Kidney (tissue), 13 donors: ENCODE measurements at regions not wholly inside any gene's neighbourhood (a gene's known extent, or its start where the extent isn't known, plus 50 kb on each side); places are given as distances from the start of the nearest gene placed in this dataset.
"Not testable (repeated sequence)": the region's sequence is repeated elsewhere in the genome, so short reads cannot be mapped to it uniquely, and the experiment has no call there.

ENCODE experiments used
- DNase-seq, 5 donors: peaks; one replicate each; pipeline ENCODE4 v3.0.0-alpha.2; 2013 to 2020
- FAIRE-seq: peaks from 2 replicates; lab custom pipeline; 2012; peaks lifted over from hg19 to GRCh38; lab: Jason Lieb, UNC
- H3K27ac ChIP-seq, 2 donors: one replicate each; pipeline ENCODE4 v1.7.0; 2013; ENCODE audit warnings: low read depth in 2 of 2, low read length in 2 of 2, inconsistent platforms in 1 of 2
- H3K27me3 ChIP-seq: one replicate; pipeline ENCODE4 v1.7.1; 2013; ENCODE audit warnings: low read length, inconsistent platforms; ENCODE audit not compliant: control insufficient read depth, insufficient read depth
- H3K36me3 ChIP-seq, 3 donors: one replicate each; pipeline versions ENCODE4 v1.7.0 to v1.7.1; 2013; ENCODE audit warnings: low read length in 3 of 3, control low read depth in 1 of 3, inconsistent platforms in 1 of 3; ENCODE audit not compliant: insufficient read depth in 3 of 3, control insufficient read depth in 2 of 3
- H3K4me1 ChIP-seq, 3 donors: one replicate each; pipeline versions ENCODE4 v1.7.0 to v1.7.1; 2013; ENCODE audit warnings: low read length in 3 of 3, inconsistent platforms in 1 of 3, low read depth in 1 of 3; ENCODE audit not compliant: control insufficient read depth in 2 of 3, insufficient read depth in 2 of 3
- H3K4me3 ChIP-seq, 3 donors: one replicate each; pipeline versions ENCODE4 v1.7.0 to v1.8.1; 2013; ENCODE audit warnings: low read length in 3 of 3, control low read depth in 1 of 3, inconsistent platforms in 1 of 3
- H3K9ac ChIP-seq, 3 donors: one replicate each; pipeline versions ENCODE4 v1.7.0 to v1.7.1; 2013; ENCODE audit warnings: low read length in 3 of 3, control low read depth in 1 of 3, inconsistent platforms in 1 of 3
- H3K9me3 ChIP-seq, 3 donors: one replicate each; pipeline versions ENCODE4 v1.7.0 to v1.7.1; 2013; ENCODE audit warnings: low read length in 3 of 3, control low read depth in 1 of 3, inconsistent platforms in 1 of 3; ENCODE audit not compliant: control insufficient read depth in 2 of 3, insufficient read depth in 1 of 3
- CTCF ChIP-seq: IDR thresholded peaks from 3 replicates; pipeline ENCODE4 v1.5.1; 2012; ENCODE audit warnings: mild to moderate bottlenecking, moderate library complexity, borderline replicate concordance; ENCODE audit not compliant: insufficient read depth; ENCODE audit errors: extremely low read depth
- intact Hi-C: fragments of 100-400 bp; cut with DNase I; formaldehyde crosslinking; loops from one replicate; pipeline ENCODE4 v1.11.1; 2022
- donor health status: control.
- donor health status: control.
- donor health status: control.
- donor health status: control.
- donor health status: control.
- donor health status: DM: yes; HTN: yes; CAD: no.
- donor health status: Normal renal cell carcinoma (clear cell type).

- H3K27ac ChIP-seq, FAIRE-seq, DNase-seq, H3K27me3 ChIP-seq, intact Hi-C loops, H3K4me1 ChIP-seq, H3K36me3 ChIP-seq, H3K4me3 ChIP-seq, H3K9ac ChIP-seq, H3K9me3 ChIP-seq: not testable (repeated sequence)
Measured at GRCh38 chr10:22467393-22467792, 122.1 kb downstream of the SPAG6 start.

- peaks cover 15% of the 10 kb centered on the region for H3K27me3 ChIP-seq
- H3K9me3 ChIP-seq = no peaks in the 10 kb centered on the region
- DNase-seq (no peak), FAIRE-seq (no peak)
- no peaks in the 10 kb centered on the region for H3K4me1 ChIP-seq
- H3K36me3 ChIP-seq = no peaks in the 10 kb centered on the region
- H3K4me3 ChIP-seq = no peak overlapping the region
- intact Hi-C loops = no loop called here
- H3K9ac ChIP-seq = no peak overlapping the region
- TF ChIP-seq CTCF = no peak
- H3K27ac ChIP-seq = no peak overlapping the region
Measured at GRCh38 chr10:22468570-22469320, 123.4 kb downstream of the SPAG6 start.

- H3K27ac ChIP-seq = no peak overlapping the region
- no peak for TF ChIP-seq CTCF
- no peaks in the 10 kb centered on the region for H3K4me1 ChIP-seq
- no peaks in the 10 kb centered on the region for H3K9me3 ChIP-seq
- FAIRE-seq (no peak), DNase-seq (no peak)
- no peak overlapping the region for H3K4me3 ChIP-seq
- H3K27me3 ChIP-seq = peaks cover 38% of the 10 kb centered on the region
- intact Hi-C loops = no loop called here
- no peaks in the 10 kb centered on the region for H3K36me3 ChIP-seq
- no peak overlapping the region for H3K9ac ChIP-seq
Measured at GRCh38 chr10:22473044-22473443, 127.7 kb downstream of the SPAG6 start.

GRCh38 chr10:22473459-22473858 lies 128.2 kb downstream of the SPAG6 start:
- no peaks in the 10 kb centered on the region for H3K9me3 ChIP-seq
- H3K36me3 ChIP-seq = no peaks in the 10 kb centered on the region
- H3K4me1 ChIP-seq = no peaks in the 10 kb centered on the region
- no peak overlapping the region for H3K27ac ChIP-seq
- DNase-seq (no peak), FAIRE-seq (no peak)
- H3K27me3 ChIP-seq = peaks cover 38% of the 10 kb centered on the region
- no peak overlapping the region for H3K4me3 ChIP-seq
- TF ChIP-seq CTCF = no peak
- no peak overlapping the region for H3K9ac ChIP-seq
- intact Hi-C loops = no loop called here
